H9 (cell line): ENCODE measurements at regions not wholly inside any gene's neighbourhood (a gene's known extent, or its start where the extent isn't known, plus 50 kb on each side); places are given as distances from the start of the nearest gene placed in this dataset.

Experiments used
- DNase-seq: peaks from one replicate; pipeline ENCODE4 v3.0.0-alpha.2; 2017
- H2AFZ ChIP-seq: one replicate; pipeline ENCODE4 v1.6.1; 2013; ENCODE audit warnings: mild to moderate bottlenecking, low read length, control low read depth, moderate library complexity
- H2AK5ac ChIP-seq: 2 replicates; pipeline ENCODE4 v1.6.1; 2013; ENCODE audit warnings: low read length, control low read depth, mixed read lengths; ENCODE audit not compliant: insufficient read length
- H2BK120ac ChIP-seq: one replicate; pipeline ENCODE4 v1.6.1; 2013; ENCODE audit warnings: low read depth, mild to moderate bottlenecking, low read length, control low read depth, inconsistent platforms; ENCODE audit not compliant: poor library complexity, severe bottlenecking
- H2BK12ac ChIP-seq: 2 replicates; pipeline ENCODE4 v1.6.1; 2013; ENCODE audit warnings: low read length, control low read depth, mixed read lengths, low read depth; ENCODE audit not compliant: insufficient read length
- H2BK15ac ChIP-seq: 2 replicates; pipeline ENCODE4 v1.6.1; 2013; ENCODE audit warnings: low read depth, low read length, control low read depth
- H2BK20ac ChIP-seq: one replicate; pipeline ENCODE4 v1.6.1; 2013; ENCODE audit warnings: low read depth, mild to moderate bottlenecking, low read length, control low read depth, inconsistent platforms; ENCODE audit not compliant: poor library complexity, severe bottlenecking
- H2BK5ac ChIP-seq: 2 replicates; pipeline ENCODE4 v1.6.1; 2013; ENCODE audit warnings: low read length, control low read depth, mixed read lengths; ENCODE audit not compliant: insufficient read length
- H3K14ac ChIP-seq: 2 replicates; pipeline ENCODE4 v1.6.1; 2013; ENCODE audit warnings: low read length, control low read depth; ENCODE audit not compliant: insufficient read depth
- H3K18ac ChIP-seq: 2 replicates; pipeline ENCODE4 v1.6.1; 2013; ENCODE audit warnings: low read depth, mild to moderate bottlenecking, mixed read lengths, low read length, control low read depth; ENCODE audit not compliant: insufficient read length
- H3K23ac ChIP-seq: 2 replicates; pipeline ENCODE4 v1.6.1; 2013; ENCODE audit warnings: low read length, control low read depth, mixed read lengths, low read depth; ENCODE audit not compliant: insufficient read length
- H3K23me2 ChIP-seq: 2 replicates; pipeline ENCODE4 v1.6.1; 2013; ENCODE audit warnings: low read depth, mild to moderate bottlenecking, mixed read lengths, low read length, control low read depth; ENCODE audit not compliant: insufficient read length, poor library complexity, severe bottlenecking
- H3K27ac ChIP-seq: 2 replicates; pipeline ENCODE4 v1.5.1; 2013; ENCODE audit warnings: low read length, control low read depth, mixed read lengths, low read depth; ENCODE audit not compliant: insufficient read length
- H3K27me3 ChIP-seq: 2 replicates; pipeline ENCODE4 v1.6.1; 2013; ENCODE audit warnings: low read length, control low read depth, inconsistent platforms; ENCODE audit not compliant: insufficient read depth
- H3K4ac ChIP-seq: 2 replicates; pipeline ENCODE4 v1.6.1; 2013; ENCODE audit warnings: low read depth, mild to moderate bottlenecking, control low read depth, inconsistent platforms, low read length, moderate library complexity
- H3K4me1 ChIP-seq: 2 replicates; pipeline ENCODE4 v1.6.1; 2013; ENCODE audit warnings: low read length, control low read depth, inconsistent platforms; ENCODE audit not compliant: insufficient read depth
- H3K4me2 ChIP-seq: 2 replicates; pipeline ENCODE4 v1.6.1; 2013; ENCODE audit warnings: low read length, control low read depth, mixed read lengths; ENCODE audit not compliant: insufficient read length, insufficient read depth
- H3K56ac ChIP-seq: 2 replicates; pipeline ENCODE4 v1.6.1; 2013; ENCODE audit warnings: low read depth, mild to moderate bottlenecking, mixed read lengths, low read length, control low read depth; ENCODE audit not compliant: insufficient read length
- H3K79me1 ChIP-seq: 2 replicates; pipeline ENCODE4 v1.6.1; 2013; ENCODE audit warnings: low read depth, mild to moderate bottlenecking, moderate library complexity, low read length, control low read depth, inconsistent platforms; ENCODE audit not compliant: insufficient read depth, poor library complexity, severe bottlenecking
- H3K79me2 ChIP-seq: 2 replicates; pipeline ENCODE4 v1.6.1; 2013; ENCODE audit warnings: low read length, control low read depth, inconsistent platforms; ENCODE audit not compliant: insufficient read depth
- H3K9ac ChIP-seq: 2 replicates; pipeline ENCODE4 v1.6.1; 2013; ENCODE audit warnings: low read length, control low read depth, mixed read lengths; ENCODE audit not compliant: insufficient read length; ENCODE audit errors: extremely low read depth
- H3K9me3 ChIP-seq: one replicate; pipeline ENCODE4 v1.6.1; 2013; ENCODE audit warnings: low read depth, low read length, inconsistent platforms; ENCODE audit not compliant: control insufficient read depth
- H3T11ph ChIP-seq: one replicate; pipeline ENCODE4 v1.6.1; 2013; ENCODE audit warnings: mild to moderate bottlenecking, low read length, control low read depth, inconsistent platforms
- H4K20me1 ChIP-seq: one replicate; pipeline ENCODE4 v1.6.1; 2013; ENCODE audit not compliant: control insufficient read depth, insufficient read length, insufficient read depth
- H4K5ac ChIP-seq: 2 replicates; pipeline ENCODE4 v1.6.1; 2013; ENCODE audit warnings: low read depth, mild to moderate bottlenecking, mixed read lengths, low read length, control low read depth; ENCODE audit not compliant: insufficient read length
- H4K8ac ChIP-seq: replicated peaks from 2 replicates; pipeline ENCODE4 v1.6.1; 2013; ENCODE audit warnings: low read length, control low read depth, mixed read lengths, low read depth; ENCODE audit not compliant: insufficient read length
- H4K91ac ChIP-seq: 2 replicates; pipeline ENCODE4 v1.6.1; 2013; ENCODE audit warnings: low read depth, mild to moderate bottlenecking, moderate library complexity, mixed read lengths, low read length, control low read depth; ENCODE audit not compliant: insufficient read length
- H3K27ac Mint-ChIP-seq, 3 experiments: 2 replicates in 2 of 3; 3 replicates in 1 of 3; pipeline ENCODE4 v1.8.0; 2020 to 2021; ENCODE audit warnings: mixed read lengths in 3 of 3, mild to moderate bottlenecking in 1 of 3, moderate library complexity in 1 of 3
- H3K27me3 Mint-ChIP-seq: 2 replicates; pipeline ENCODE4 v1.8.0; 2021; ENCODE audit warnings: low read depth, mild to moderate bottlenecking, moderate library complexity, mixed read lengths
- H3K36me3 Mint-ChIP-seq, 3 experiments: 2 replicates in 2 of 3; 3 replicates in 1 of 3; pipeline ENCODE4 v1.8.0; 2020 to 2021; ENCODE audit warnings: low read depth in 3 of 3, mixed read lengths in 3 of 3; ENCODE audit not compliant: insufficient read depth in 1 of 3
- H3K4me1 Mint-ChIP-seq, 2 experiments: 2 replicates each; pipeline ENCODE4 v1.8.0; 2020; ENCODE audit warnings: mixed read lengths in 2 of 2
- H3K4me3 Mint-ChIP-seq, 2 experiments: 2 replicates in 1 of 2; 3 replicates in 1 of 2; pipeline ENCODE4 v1.8.0; 2020 to 2021; ENCODE audit warnings: mild to moderate bottlenecking in 2 of 2, mixed read lengths in 2 of 2, moderate library complexity in 1 of 2
- H3K9me3 Mint-ChIP-seq, 2 experiments: 2 replicates in 1 of 2; 3 replicates in 1 of 2; pipeline ENCODE4 v1.8.0; 2020; ENCODE audit warnings: mild to moderate bottlenecking in 2 of 2, mixed read lengths in 2 of 2, moderate library complexity in 1 of 2
- WGBS: extraction: QIAGEN DNeasy Blood & Tissue Kit; methylation state at CpG from one replicate; pipeline ENCODE4 v1.1.7; 2013; ENCODE audit warnings: missing lambda C conversion rate, low lambda C conversion rate, mixed read lengths; ENCODE audit not compliant: insufficient read length; ENCODE audit errors: extremely low coverage; 5-methylcytosine and 5-hydroxymethylcytosine counted together
- TF ChIP-seq, protein P1 (sequence below): fragments of 200-600 bp; sonication (generic); conservative IDR thresholded peaks from 3 replicates; pipeline ENCODE4 v1.8.0; 2021; ENCODE audit warnings: antibody characterized with exemption, mild to moderate bottlenecking

- H3K23ac ChIP-seq: no peak overlapping the region
- no peak overlapping the region for H3K18ac ChIP-seq
- no peaks in the 10 kb centered on the region for H3K23me2 ChIP-seq
- H3K9ac ChIP-seq: no peak overlapping the region
- TF ChIP-seq, protein P1, sequence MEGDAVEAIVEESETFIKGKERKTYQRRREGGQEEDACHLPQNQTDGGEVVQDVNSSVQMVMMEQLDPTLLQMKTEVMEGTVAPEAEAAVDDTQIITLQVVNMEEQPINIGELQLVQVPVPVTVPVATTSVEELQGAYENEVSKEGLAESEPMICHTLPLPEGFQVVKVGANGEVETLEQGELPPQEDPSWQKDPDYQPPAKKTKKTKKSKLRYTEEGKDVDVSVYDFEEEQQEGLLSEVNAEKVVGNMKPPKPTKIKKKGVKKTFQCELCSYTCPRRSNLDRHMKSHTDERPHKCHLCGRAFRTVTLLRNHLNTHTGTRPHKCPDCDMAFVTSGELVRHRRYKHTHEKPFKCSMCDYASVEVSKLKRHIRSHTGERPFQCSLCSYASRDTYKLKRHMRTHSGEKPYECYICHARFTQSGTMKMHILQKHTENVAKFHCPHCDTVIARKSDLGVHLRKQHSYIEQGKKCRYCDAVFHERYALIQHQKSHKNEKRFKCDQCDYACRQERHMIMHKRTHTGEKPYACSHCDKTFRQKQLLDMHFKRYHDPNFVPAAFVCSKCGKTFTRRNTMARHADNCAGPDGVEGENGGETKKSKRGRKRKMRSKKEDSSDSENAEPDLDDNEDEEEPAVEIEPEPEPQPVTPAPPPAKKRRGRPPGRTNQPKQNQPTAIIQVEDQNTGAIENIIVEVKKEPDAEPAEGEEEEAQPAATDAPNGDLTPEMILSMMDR: no peak
- no peak overlapping the region for H2AFZ ChIP-seq
- H3K14ac ChIP-seq: no peak overlapping the region
- no peaks in the 10 kb centered on the region for H3K27me3 ChIP-seq
- Mint-ChIP-seq H3K4me3 (no peak overlapping the region), H3K27ac (peak overlapping the region in 1 of 3 experiments; percentile 8; a peak in 2 of 7 replicates), H3K36me3 (no peaks in the 10 kb centered on the region; a peak in 1 of 7 replicates), H3K4me1 (peaks cover 2% of the 10 kb centered on the region in 2 experiments; a peak in 1 of 4 replicates), H3K27me3 (peaks cover 2% of the 10 kb centered on the region), H3K9me3 (no peaks in the 10 kb centered on the region; a peak in 1 of 5 replicates)
- no peak overlapping the region for H2BK15ac ChIP-seq
- H4K5ac ChIP-seq: no peak overlapping the region
- H2BK20ac ChIP-seq: no peak overlapping the region
- no peaks in the 10 kb centered on the region for H3K79me1 ChIP-seq
- H2BK120ac ChIP-seq: no peak overlapping the region
- no peak overlapping the region for H2BK5ac ChIP-seq
- no CpG with 5 or more reads among the region's 7 CpGs for WGBS
- H2AK5ac ChIP-seq: no peak overlapping the region
- no peak overlapping the region for H3T11ph ChIP-seq
- no peak overlapping the region for H4K8ac ChIP-seq
- no peak for DNase-seq
- no peaks in the 10 kb centered on the region for H3K4me1 ChIP-seq
- H3K9me3 ChIP-seq: no peaks in the 10 kb centered on the region
- no peak overlapping the region for H3K4me2 ChIP-seq
- no peak overlapping the region for H3K4ac ChIP-seq
- no peak overlapping the region for H3K56ac ChIP-seq
- H2BK12ac ChIP-seq: no peak overlapping the region
- H4K20me1 ChIP-seq: no peaks in the 10 kb centered on the region
- H4K91ac ChIP-seq: no peak overlapping the region
- no peaks in the 10 kb centered on the region for H3K79me2 ChIP-seq
- no peak overlapping the region for H3K27ac ChIP-seq
Observed at GRCh38 chr2:2523461-2524347, 192.6 kb upstream of the MYT1L start.
